Activated T-cell treated with anti-CD3 and anti-CD28 coated beads, Interleukin-2, amount 50 U/mL, for 72 hours (primary cell): ENCODE measurements at regions not wholly inside any gene's neighbourhood (a gene's known extent, or its start where the extent isn't known, plus 50 kb on each side); places are given as distances from the start of the nearest gene placed in this dataset.

Experiments used
- ATAC-seq, 2 donors: fragments of 150-1000 bp; cut with Tn5 transposase; replicated peaks in 1 of 2; 2 replicates each; pipeline ENCODE4 v1.10.0; 2021; ENCODE audit warnings: moderate library complexity in 2 of 2, mild to moderate bottlenecking in 1 of 2
- DNase-seq, 2 donors: peaks; one replicate each; pipeline ENCODE4 v3.0.0; 2021 to 2022; ENCODE audit warnings: mixed read lengths in 1 of 2
- H3K27ac Mint-ChIP-seq: one replicate; pipeline ENCODE4 v1.8.0; 2022; ENCODE audit warnings: mild to moderate bottlenecking, moderate library complexity, mixed read lengths
- H3K27me3 Mint-ChIP-seq: one replicate; pipeline ENCODE4 v1.8.0; 2022; ENCODE audit warnings: low read depth, mixed read lengths
- H3K36me3 Mint-ChIP-seq, 2 donors: one replicate each; pipeline ENCODE4 v1.8.0; 2022; ENCODE audit warnings: mixed read lengths in 2 of 2, mild to moderate bottlenecking in 1 of 2; ENCODE audit not compliant: insufficient read depth in 2 of 2
- H3K4me1 Mint-ChIP-seq: one replicate; pipeline ENCODE4 v1.8.0; 2022; ENCODE audit warnings: low read depth, mixed read lengths
- H3K4me3 Mint-ChIP-seq, 2 donors: one replicate each; pipeline ENCODE4 v1.8.0; 2022; ENCODE audit warnings: mild to moderate bottlenecking in 2 of 2, mixed read lengths in 2 of 2, moderate library complexity in 2 of 2
- H3K9me3 Mint-ChIP-seq, 2 donors: one replicate each; pipeline ENCODE4 v1.8.0; 2022; ENCODE audit warnings: mixed read lengths in 2 of 2

- DNase-seq (no peak), ATAC-seq (no peak)
- Mint-ChIP-seq H3K4me3 (no peak overlapping the region), H3K36me3 (no peaks in the 10 kb centered on the region), H3K9me3 (peaks cover 5 to 10% of the 10 kb centered on the region in 2 donors), H3K27ac (no peak overlapping the region), H3K4me1 (no peaks in the 10 kb centered on the region), H3K27me3 (no peaks in the 10 kb centered on the region)
These were observed 293.5 kb upstream of the FAT1 start for GRCh38 chr4:187017147-187017546.

GRCh38 chr4:187019896-187020295 lies 296.2 kb upstream of the FAT1 start:
- H3K27ac Mint-ChIP-seq, result no peak overlapping the region
- H3K9me3 Mint-ChIP-seq, result peaks cover 5% of the 10 kb centered on the region in 2 donors
- no peaks in the 10 kb centered on the region for H3K36me3 Mint-ChIP-seq
- DNase-seq, result no peak
- H3K4me3 Mint-ChIP-seq, result no peak overlapping the region
- H3K4me1 Mint-ChIP-seq, result no peaks in the 10 kb centered on the region
- ATAC-seq, result no peak
- H3K27me3 Mint-ChIP-seq, result no peaks in the 10 kb centered on the region

DNA sequence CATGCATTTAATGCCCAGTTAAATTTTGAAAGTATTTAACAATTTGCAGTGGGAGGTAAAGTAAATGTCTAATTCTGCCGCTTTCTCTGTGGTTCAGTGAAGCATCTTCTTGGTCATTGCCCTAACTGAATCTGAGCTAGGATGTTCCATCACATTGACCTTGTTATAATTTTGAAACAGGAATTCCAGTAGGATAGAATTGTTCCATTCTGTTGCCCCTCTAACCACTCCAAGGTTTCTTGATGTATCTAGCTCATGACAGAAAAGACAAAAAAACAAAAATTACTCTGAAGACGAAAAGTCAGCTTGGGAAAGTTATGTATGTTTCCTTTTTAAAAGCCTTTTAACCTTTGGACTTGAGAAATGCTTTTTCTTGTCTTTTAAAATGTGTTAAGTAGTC lies 297.0 kb upstream of the FAT1 start:
- Mint-ChIP-seq H3K9me3 (peaks cover 5% of the 10 kb centered on the region in 2 donors), H3K27me3 (no peaks in the 10 kb centered on the region), H3K4me1 (no peaks in the 10 kb centered on the region), H3K4me3 (no peak overlapping the region), H3K36me3 (no peaks in the 10 kb centered on the region), H3K27ac (no peak overlapping the region)
- no peak for ATAC-seq
- no peak for DNase-seq

- H3K36me3 Mint-ChIP-seq, result no peaks in the 10 kb centered on the region
- ATAC-seq (no peak), DNase-seq (no peak)
These were observed 298.0 kb upstream of the FAT1 start for GRCh38 chr4:187021436-187022205.

DNA sequence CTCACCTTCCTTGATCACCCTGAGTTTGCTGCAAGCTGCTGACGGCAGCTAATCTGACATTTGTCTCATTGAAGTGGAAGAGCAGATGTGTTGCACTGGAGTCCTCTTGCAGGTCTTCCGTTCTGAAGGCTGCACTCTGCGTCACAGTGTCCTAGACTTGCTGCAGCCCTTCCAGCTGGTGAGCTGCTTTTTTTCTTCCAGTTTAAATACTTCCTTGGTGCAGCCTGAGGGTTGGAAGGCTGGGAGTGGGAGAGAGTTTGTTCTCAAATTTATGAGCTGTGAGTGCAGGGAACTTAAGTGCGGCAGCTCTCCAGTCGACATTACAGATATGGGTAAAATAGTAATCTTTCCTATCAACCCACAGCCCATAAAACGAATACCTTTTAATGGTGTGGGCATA lies 303.6 kb upstream of the FAT1 start:
- DNase-seq, result no peak
- H3K4me1 Mint-ChIP-seq, result no peaks in the 10 kb centered on the region
- H3K4me3 Mint-ChIP-seq, result no peak overlapping the region
- no peak overlapping the region for H3K27ac Mint-ChIP-seq
- peaks cover 14 to 15% of the 10 kb centered on the region in 2 donors for H3K9me3 Mint-ChIP-seq
- H3K27me3 Mint-ChIP-seq, result no peaks in the 10 kb centered on the region
- ATAC-seq, result no peak
- peaks cover 0 to 3% of the 10 kb centered on the region in 2 donors for H3K36me3 Mint-ChIP-seq

More at GRCh38 chr4:187021436-187022205, 298.0 kb upstream of the FAT1 start:
- no peak overlapping the region for H3K4me3 Mint-ChIP-seq
- no peaks in the 10 kb centered on the region for H3K4me1 Mint-ChIP-seq
- peaks cover 8 to 11% of the 10 kb centered on the region in 2 donors for H3K9me3 Mint-ChIP-seq
- no peak overlapping the region for H3K27ac Mint-ChIP-seq
- no peaks in the 10 kb centered on the region for H3K27me3 Mint-ChIP-seq

DNA sequence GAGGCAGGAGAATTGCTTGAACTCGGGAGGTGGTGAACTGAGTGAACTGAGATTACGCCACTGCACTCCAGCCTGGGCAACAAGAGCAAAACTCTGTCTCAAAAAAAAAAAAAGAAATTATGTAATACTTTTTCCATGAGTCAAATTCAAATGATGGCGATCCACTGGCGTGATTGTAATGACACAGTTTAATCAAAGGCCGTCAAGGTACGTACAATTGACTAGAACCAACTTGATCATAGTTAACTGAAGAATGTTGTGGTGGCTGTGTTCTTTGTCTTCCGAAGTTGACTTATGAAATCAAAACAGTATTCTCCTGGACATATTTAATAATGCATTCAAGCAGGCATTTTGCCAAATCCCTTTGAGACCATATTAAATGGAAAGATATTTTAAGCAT lies 318.6 kb upstream of the FAT1 start:
- Mint-ChIP-seq H3K27me3 (no peaks in the 10 kb centered on the region), H3K4me1 (no peaks in the 10 kb centered on the region), H3K9me3 (peaks cover 0 to 2% of the 10 kb centered on the region in 2 donors), H3K27ac (no peak overlapping the region), H3K4me3 (no peak overlapping the region), H3K36me3 (peaks cover 0 to 2% of the 10 kb centered on the region in 2 donors)
- no peak for DNase-seq
- ATAC-seq, result no peak

- no peaks in the 10 kb centered on the region for H3K4me1 Mint-ChIP-seq
- peaks cover 3 to 7% of the 10 kb centered on the region in 2 donors for H3K9me3 Mint-ChIP-seq
- no peaks in the 10 kb centered on the region for H3K27me3 Mint-ChIP-seq
- ATAC-seq (no peak), DNase-seq (no peak)
- H3K27ac Mint-ChIP-seq, result no peak overlapping the region
- H3K36me3 Mint-ChIP-seq, result peaks cover 2% of the 10 kb centered on the region in 2 donors
- H3K4me3 Mint-ChIP-seq, result no peak overlapping the region
These were observed 322.8 kb upstream of the FAT1 start for GRCh38 chr4:187046471-187046870.

- H3K4me3 Mint-ChIP-seq, result no peak overlapping the region
- H3K9me3 Mint-ChIP-seq, result peaks cover 2 to 5% of the 10 kb centered on the region in 2 donors
- no peaks in the 10 kb centered on the region for H3K27me3 Mint-ChIP-seq
- ATAC-seq, result no peak
- DNase-seq, result no peak
- no peaks in the 10 kb centered on the region for H3K4me1 Mint-ChIP-seq
- H3K27ac Mint-ChIP-seq, result no peak overlapping the region
- H3K36me3 Mint-ChIP-seq, result no peaks in the 10 kb centered on the region
These were observed 335.4 kb upstream of the FAT1 start for GRCh38 chr4:187059021-187059420.

DNA sequence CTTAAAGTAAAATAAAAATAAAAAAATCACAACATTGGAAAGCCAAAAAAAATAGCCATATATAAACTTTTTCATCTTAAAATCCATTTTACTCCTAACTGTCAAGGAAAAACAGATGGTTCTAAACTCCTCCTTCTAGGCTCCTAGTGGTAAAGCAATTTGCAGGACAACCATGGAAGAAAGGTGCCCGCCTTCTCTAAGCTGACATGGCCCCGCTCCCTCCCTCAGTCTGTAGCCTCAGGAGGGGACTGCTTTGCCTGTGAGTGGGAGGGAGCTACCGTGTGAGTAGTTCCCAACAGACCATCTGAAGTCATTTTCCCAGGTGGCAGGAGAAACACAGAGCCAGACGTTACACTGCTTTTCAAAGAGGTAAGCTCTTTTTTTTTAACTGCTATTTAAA lies 336.2 kb upstream of the FAT1 start:
- H3K27ac Mint-ChIP-seq, result no peak overlapping the region
- DNase-seq, result no peak
- no peaks in the 10 kb centered on the region for H3K4me1 Mint-ChIP-seq
- no peaks in the 10 kb centered on the region for H3K27me3 Mint-ChIP-seq
- H3K36me3 Mint-ChIP-seq, result no peaks in the 10 kb centered on the region
- H3K9me3 Mint-ChIP-seq, result peaks cover 2 to 5% of the 10 kb centered on the region in 2 donors
- H3K4me3 Mint-ChIP-seq, result no peak overlapping the region
- no peak for ATAC-seq

DNA sequence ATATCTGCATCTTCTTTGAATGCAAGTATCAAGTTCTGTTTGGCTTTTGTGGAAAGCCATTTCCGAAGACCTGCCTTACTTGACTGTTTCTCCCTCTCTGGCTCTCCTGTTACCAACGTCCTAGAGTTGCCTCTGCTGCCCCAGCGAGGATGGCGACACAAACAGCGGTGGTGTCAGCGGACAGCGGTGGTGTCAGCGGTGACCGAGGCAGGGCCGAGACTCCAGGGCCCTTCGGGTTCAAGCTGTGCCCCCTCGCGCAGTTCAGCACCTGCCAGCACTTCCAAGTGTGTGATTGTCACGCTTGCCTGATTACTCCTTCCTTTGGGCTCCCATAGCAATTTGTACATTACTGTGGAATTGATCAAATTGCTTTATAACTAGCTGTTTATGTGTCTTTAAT lies 336.9 kb upstream of the FAT1 start:
- peaks cover 2 to 5% of the 10 kb centered on the region in 2 donors for H3K9me3 Mint-ChIP-seq
- H3K27ac Mint-ChIP-seq, result no peak overlapping the region
- ATAC-seq (no peak), DNase-seq (no peak)
- H3K4me1 Mint-ChIP-seq, result no peaks in the 10 kb centered on the region
- no peaks in the 10 kb centered on the region for H3K36me3 Mint-ChIP-seq
- H3K4me3 Mint-ChIP-seq, result no peak overlapping the region
- H3K27me3 Mint-ChIP-seq, result no peaks in the 10 kb centered on the region

DNA sequence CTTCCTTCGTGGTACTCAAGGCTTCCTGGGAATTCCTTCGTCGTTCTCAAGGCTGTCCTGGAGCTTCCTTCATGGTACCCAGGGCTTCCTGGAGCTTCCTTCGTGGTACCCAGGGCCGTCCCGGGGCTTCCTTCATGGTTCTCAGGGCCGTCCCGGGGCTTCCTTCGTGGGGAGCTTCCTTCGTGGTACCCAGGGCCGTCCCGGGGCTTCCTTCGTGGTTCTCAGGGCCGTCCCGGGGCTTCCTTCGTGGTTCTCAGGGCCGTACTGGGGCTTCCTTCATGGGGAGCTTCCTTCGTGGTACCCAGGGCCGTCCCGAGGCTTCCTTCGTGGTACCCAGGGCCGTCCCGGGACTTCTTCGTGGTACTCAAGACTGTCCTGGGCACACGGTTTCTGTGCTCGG lies 339.6 kb upstream of the FAT1 start:
- H3K27ac Mint-ChIP-seq, result no peak overlapping the region
- no peaks in the 10 kb centered on the region for H3K4me1 Mint-ChIP-seq
- H3K4me3 Mint-ChIP-seq, result no peak overlapping the region
- ATAC-seq (no peak), DNase-seq (no peak)
- no peaks in the 10 kb centered on the region for H3K36me3 Mint-ChIP-seq
- H3K9me3 Mint-ChIP-seq, result peaks cover 2 to 5% of the 10 kb centered on the region in 2 donors
- no peaks in the 10 kb centered on the region for H3K27me3 Mint-ChIP-seq

DNA sequence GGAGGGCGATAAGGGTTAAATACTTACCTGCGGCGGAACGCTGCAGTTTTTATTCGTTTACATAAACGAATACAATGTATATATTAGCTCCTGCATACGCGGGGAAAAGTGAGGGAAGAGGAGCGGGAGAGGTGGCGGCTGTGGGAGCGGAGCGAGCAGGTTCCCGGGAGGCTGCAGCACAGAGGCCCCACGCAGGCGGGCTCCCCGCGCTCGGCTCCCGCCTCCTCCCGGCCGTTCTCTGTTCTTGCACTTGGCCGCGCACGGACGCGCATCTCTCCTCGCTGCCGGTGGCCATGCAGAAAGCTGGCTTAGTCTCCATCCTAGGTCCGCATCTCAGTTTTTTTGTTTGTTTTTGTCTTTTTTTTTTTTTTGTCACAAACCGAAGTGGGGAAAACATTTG lies 340.4 kb upstream of the FAT1 start:
- Mint-ChIP-seq H3K27ac (no peak overlapping the region), H3K27me3 (no peaks in the 10 kb centered on the region), H3K4me3 (no peak overlapping the region), H3K9me3 (peaks cover 2 to 5% of the 10 kb centered on the region in 2 donors), H3K36me3 (no peaks in the 10 kb centered on the region), H3K4me1 (no peaks in the 10 kb centered on the region)
- DNase-seq (no peak), ATAC-seq (no peak)

DNA sequence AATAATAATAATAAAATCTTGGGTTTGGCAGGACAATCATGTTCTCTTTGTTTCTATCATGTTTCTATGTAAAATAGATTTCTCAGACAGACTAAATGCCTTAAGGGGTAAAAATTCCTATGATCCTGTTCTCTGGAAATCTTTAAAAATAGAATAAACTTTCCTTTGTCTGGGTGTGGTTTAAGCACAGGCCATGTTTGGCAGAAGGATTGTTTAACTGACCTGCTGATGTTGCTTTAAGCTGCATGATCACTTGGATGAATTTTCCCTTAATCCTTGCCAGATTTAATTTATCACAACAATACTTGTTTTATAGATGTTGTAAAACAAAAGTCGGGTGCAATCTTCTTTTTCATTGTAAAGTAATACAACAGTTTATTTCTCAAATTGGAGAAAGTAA lies 341.7 kb upstream of the FAT1 start:
- H3K4me1 Mint-ChIP-seq, result no peaks in the 10 kb centered on the region
- DNase-seq, result no peak
- no peak overlapping the region for H3K27ac Mint-ChIP-seq
- H3K27me3 Mint-ChIP-seq, result no peaks in the 10 kb centered on the region
- no peak for ATAC-seq
- H3K4me3 Mint-ChIP-seq, result no peak overlapping the region
- H3K9me3 Mint-ChIP-seq, result peaks cover 1 to 2% of the 10 kb centered on the region in 2 donors
- no peaks in the 10 kb centered on the region for H3K36me3 Mint-ChIP-seq

- no peak overlapping the region for H3K4me3 Mint-ChIP-seq
- no peak for ATAC-seq
- no peaks in the 10 kb centered on the region for H3K27me3 Mint-ChIP-seq
- no peaks in the 10 kb centered on the region for H3K4me1 Mint-ChIP-seq
- no peak overlapping the region for H3K27ac Mint-ChIP-seq
- no peaks in the 10 kb centered on the region for H3K36me3 Mint-ChIP-seq
- H3K9me3 Mint-ChIP-seq, result peaks cover under 1 to 2% of the 10 kb centered on the region in 2 donors
- DNase-seq, result no peak
These were observed 342.1 kb upstream of the FAT1 start for GRCh38 chr4:187065806-187066205.
